ENCODE measurements at regions not wholly inside any gene's neighbourhood (a gene's known extent, or its start where the extent isn't known, plus 50 kb on each side); places are given as distances from the start of the nearest gene placed in this dataset.

DNA sequence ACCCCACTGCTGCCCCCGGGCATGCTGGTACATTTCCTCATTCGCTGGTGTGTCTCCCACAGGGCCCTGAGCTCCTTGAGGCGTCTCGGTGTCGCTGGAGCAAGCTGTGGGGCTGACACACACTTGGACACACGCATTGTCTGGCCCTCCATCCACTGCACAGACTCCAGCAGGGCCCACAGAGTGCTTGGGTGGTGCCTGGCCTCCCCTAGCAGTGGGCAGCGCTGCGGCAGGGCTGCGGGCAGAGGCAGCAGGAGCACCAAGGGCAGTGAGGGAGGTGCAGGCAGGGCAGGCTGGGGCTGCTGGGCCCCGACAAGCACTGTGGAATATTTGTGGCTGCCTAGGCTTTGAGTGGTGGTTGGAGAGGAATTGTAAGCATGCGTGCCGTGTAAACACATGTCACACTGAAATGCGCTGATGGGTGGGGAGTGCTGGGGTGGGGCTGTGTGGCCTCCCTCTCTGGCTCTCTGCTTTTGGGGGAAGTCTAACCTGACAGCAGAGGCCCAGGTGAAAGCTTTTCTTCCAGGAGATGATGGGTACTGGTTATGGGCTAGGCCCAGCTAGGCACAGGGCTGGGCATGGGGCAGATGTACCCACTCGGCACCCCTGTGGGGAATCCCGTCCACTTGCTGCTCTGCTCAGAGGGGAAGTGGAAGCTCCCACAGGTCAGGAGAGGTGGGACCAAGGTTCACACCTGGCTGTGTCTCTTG, 55.5 kb upstream of the HS6ST1 start:
- TF ChIP-seq, protein P1, sequence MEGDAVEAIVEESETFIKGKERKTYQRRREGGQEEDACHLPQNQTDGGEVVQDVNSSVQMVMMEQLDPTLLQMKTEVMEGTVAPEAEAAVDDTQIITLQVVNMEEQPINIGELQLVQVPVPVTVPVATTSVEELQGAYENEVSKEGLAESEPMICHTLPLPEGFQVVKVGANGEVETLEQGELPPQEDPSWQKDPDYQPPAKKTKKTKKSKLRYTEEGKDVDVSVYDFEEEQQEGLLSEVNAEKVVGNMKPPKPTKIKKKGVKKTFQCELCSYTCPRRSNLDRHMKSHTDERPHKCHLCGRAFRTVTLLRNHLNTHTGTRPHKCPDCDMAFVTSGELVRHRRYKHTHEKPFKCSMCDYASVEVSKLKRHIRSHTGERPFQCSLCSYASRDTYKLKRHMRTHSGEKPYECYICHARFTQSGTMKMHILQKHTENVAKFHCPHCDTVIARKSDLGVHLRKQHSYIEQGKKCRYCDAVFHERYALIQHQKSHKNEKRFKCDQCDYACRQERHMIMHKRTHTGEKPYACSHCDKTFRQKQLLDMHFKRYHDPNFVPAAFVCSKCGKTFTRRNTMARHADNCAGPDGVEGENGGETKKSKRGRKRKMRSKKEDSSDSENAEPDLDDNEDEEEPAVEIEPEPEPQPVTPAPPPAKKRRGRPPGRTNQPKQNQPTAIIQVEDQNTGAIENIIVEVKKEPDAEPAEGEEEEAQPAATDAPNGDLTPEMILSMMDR (IDR thresholded peaks at IDR 0.05; ENCODE audit: insufficient read depth, low read length), result no peak
- TF ChIP-seq, protein P2, sequence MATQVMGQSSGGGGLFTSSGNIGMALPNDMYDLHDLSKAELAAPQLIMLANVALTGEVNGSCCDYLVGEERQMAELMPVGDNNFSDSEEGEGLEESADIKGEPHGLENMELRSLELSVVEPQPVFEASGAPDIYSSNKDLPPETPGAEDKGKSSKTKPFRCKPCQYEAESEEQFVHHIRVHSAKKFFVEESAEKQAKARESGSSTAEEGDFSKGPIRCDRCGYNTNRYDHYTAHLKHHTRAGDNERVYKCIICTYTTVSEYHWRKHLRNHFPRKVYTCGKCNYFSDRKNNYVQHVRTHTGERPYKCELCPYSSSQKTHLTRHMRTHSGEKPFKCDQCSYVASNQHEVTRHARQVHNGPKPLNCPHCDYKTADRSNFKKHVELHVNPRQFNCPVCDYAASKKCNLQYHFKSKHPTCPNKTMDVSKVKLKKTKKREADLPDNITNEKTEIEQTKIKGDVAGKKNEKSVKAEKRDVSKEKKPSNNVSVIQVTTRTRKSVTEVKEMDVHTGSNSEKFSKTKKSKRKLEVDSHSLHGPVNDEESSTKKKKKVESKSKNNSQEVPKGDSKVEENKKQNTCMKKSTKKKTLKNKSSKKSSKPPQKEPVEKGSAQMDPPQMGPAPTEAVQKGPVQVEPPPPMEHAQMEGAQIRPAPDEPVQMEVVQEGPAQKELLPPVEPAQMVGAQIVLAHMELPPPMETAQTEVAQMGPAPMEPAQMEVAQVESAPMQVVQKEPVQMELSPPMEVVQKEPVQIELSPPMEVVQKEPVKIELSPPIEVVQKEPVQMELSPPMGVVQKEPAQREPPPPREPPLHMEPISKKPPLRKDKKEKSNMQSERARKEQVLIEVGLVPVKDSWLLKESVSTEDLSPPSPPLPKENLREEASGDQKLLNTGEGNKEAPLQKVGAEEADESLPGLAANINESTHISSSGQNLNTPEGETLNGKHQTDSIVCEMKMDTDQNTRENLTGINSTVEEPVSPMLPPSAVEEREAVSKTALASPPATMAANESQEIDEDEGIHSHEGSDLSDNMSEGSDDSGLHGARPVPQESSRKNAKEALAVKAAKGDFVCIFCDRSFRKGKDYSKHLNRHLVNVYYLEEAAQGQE (IDR thresholded peaks at IDR 0.05; ENCODE audit: insufficient replicate concordance, low read depth), result no peak
- TF ChIP-seq POLR2AphosphoS5 (IDR thresholded peaks at IDR 0.05; ENCODE audit: low read depth) (no peak), GABPA (IDR thresholded peaks at IDR 0.05; ENCODE audit: low read depth) (no peak)

Data from HL-60 (cell line).